ENCODE measurements at regions not wholly inside any gene's neighbourhood (a gene's known extent, or its start where the extent isn't known, plus 50 kb on each side); places are given as distances from the start of the nearest gene placed in this dataset.

DNA sequence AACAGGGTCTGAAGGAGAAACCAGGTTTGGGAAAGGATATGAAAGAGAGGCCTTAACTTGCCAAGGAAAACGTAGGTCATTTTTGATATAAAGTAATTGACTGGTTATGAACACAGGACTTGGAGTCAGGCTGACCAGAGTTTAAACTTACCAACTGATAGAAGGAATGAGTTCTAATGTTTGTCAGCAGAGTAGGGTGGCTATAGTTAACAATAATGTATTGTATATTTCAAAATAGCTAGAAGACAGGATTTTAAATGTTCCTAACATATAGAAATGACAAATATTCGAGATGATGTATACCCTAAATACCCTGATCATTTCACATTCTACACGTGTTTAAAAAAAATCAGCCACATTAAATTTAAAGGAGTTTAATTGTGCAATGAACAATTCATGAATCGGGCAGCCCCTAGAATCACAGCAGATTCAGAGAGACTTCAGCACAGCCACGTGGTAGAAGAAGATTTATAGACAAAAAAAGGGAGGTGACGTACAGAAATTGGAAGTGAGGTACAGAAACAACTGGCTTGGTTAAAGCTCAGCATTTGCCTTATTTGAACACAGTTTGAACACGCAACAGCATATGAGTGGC is 52.5 kb upstream of the PLEKHG7 start:
- DNase-seq = no peak

DNA sequence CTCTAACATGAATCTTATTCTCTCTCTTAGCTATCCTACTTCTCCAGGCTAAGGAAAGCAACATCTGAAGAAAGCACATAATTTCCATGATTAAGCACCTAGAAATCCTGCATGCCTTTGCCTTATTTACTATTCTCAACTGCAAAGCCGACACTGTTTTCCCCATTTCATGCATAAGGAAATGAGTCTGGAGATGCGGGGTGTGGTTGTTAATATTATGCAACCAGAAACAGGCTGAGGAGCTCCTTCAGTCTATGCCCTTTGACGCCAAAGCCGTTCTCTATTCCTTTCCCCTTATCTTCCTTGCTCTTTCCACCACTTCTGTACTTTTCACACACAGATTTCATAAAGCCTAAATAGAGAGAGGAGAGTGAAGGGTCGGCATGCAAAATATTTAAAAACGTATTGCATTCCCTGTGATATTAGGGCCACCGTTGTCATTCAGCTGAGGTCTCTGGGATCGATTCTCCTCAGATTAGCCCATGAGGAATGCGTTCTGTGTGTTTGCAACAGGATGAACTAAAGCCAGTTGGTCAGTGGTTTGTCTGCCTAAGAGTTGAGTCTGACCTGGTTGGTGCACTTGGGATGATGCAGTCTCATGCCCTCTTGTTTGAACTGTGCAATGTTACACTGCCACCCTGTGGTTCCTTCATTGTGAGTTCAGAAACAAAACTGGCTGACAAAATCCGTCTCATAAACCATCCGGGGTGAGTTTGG is 53.1 kb upstream of the PLEKHG7 start:
- peak; percentile 89 for DNase-seq

DNA sequence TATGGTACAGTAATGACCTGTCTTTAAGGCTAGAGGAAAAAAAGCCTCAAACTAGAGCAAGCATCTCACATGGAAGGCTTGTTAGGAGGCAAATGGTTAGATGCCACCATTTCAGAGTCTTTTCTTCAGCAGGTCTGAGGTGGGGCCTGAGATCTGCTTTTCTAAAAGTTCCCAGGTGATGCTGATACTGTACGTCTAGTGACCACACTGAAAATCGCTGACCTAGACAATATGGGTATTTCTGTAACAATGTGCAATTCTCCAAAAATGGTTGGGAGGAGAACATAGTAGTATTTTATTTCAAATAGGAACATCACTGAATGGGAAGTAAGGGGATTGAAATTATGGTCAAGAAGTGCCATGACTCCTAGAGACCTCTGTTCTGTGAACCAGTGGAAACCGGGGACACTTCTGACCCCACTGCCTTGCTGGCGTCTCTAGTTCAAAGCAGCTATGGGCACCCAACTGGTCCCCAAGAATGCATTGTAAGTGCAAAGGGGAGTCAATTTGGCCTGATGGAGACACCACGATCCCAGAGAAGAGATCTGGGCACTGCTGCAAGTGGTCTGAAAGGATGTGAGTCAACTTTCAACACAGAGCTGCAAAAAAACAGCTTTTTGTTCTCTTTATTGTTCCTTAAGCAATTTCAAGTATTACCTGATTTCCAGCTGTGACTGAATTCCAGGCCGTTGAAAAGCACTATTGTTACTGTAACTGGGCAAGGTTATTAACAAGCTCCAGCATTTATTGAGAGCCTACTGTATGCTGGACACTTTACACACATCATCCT is 54.4 kb upstream of the PLEKHG7 start:
- no peak for DNase-seq

DNA sequence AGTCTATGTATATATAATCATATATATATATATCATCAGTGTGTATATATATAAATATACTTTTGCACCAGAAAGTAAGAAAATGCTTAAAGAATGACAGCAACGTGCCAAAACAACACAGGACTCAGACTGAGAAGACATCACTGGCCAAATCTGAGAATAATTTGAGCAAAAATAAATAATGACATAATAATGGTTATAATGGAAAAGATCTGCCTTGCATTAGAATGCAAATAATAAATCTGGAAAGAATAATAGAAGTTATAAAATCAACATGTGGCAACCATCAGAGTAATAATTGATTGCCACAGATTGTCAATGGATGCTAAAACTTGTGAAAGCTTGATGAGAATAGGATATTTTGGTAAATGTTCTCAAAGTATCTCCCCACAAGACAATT is 61.5 kb upstream of the PLEKHG7 start:
- DNase-seq = no peak

DNA sequence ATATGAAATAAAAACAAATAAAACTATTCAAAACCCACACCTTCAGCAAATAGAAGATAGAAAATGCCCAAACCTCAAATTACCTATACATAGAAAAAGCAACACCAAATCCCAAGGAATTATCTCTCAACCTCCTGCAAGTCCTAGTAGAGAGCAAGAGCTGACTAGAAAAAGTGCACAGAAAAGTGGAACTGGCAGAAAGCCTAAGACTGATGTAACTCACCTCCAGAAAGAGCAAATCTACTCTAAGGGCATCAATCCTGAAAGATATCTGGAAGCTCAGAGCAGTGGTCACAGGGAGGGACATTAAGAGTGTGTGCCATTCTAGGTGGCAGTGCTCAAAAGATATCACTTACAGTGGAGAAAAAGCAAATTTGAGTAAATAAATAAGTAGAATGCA is 62.1 kb upstream of the PLEKHG7 start:
- DNase-seq = no peak

DNA sequence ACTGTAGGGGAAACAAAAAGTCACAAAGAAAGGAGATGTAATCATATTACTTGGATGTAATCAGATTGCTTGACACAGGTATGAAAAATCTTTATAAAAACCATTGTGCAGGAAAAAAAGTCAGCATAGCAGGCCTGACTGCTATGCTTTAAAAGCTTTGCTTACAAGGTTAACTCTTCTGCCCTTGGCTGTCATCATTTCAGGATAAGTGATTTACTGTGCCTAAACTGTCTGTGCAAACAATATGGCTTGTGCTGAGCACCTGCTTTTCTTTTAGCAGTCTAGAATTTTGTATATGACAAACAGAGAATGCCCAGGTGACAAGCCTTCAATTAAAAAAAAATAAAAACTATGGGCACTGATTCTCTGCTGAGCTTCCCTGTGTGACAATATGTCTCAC is 63.8 kb upstream of the PLEKHG7 start:
- no peak for DNase-seq

DNA sequence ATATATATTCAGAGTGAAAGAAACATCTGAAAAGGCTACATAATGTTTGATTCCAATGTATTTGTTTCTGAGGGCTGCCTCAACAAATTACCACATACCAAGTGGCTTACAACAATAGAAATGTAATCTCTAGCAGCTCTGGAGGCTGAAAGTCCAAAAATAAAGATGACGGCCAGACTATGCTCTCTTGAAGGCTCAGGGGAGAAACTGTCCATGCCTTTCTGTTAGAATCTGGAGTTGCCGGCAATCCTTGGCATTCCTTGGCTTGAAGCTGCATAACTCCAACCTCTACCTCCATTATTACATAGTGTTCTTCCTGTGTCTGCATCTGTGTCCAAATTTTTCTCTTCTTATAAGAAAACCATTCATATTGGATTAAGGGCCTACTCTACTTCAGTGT is 68.1 kb upstream of the PLEKHG7 start:
- DNase-seq = no peak

DNA sequence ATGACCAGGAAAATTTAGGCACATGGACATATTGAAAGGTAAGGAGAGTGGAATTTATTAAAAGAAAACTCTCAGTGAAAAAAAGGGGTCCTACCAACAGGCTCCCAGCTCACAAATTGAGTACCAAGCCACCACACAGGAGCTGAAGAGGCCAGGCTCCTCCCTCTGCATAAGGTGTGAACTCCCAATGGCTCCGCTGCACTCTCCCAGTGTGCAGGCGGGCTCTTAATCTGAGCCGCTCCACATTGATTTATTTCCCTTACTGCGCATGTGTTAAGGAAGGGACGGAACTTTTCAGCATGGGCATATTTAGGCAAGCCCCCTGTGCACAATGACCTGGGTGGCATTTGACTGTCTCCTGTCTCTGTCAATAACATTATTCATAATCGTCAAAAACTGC is 68.6 kb upstream of the PLEKHG7 start:
- no peak for DNase-seq

DNA sequence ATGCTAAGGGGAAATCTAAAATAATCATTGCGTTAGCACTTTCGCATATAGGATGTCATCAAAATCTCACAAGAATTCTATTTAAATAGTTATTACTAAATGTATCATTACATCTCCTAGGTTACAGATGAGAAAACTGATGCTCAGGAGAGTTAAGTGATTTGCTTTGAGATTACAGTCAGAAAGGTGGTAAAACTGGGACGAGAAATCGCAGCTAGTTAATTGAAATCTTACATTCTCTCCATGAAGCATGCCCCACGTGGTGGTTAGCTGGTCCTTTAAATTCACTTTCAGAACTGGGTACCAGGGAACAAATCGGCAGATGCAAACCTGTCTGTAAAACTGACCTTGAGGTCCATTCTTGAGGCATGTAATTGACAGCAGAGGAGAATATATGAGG is 71.8 kb upstream of the PLEKHG7 start:
- DNase-seq = no peak

DNA sequence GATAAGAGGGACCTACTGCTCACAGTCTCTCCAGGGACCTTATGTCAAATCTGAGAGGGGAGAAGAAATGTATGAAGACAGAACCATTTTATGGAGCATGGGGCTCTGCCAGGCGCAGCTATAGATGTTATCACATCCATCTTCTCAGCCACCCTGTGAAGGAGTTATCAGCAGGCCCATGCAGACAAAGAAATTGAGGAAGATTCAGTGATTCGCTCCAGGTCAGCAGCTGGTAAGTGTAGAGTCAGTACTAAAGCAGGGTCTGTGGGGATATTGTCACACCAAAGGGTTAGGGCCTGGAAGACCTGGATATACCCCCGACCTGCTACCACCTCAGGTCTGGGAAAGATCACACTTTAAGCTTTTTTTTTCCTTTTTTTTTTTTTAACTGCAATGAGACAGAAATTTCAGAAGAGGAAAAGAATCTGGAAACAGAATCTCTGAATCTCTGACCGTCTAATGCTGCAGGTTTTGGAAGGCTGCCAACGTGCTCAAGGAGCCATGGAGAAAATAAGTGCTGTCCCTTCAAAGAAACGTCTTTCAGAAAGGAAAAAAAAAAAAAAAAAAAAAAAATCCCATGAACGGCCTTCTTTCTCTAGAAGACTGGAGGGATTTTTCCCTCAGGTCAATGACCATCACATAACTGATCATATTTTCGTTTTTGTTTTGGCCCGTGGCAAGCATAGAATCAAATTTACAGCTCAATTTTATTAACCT is 73.3 kb upstream of the PLEKHG7 start:
- DNase-seq = peak; percentile 66

DNA sequence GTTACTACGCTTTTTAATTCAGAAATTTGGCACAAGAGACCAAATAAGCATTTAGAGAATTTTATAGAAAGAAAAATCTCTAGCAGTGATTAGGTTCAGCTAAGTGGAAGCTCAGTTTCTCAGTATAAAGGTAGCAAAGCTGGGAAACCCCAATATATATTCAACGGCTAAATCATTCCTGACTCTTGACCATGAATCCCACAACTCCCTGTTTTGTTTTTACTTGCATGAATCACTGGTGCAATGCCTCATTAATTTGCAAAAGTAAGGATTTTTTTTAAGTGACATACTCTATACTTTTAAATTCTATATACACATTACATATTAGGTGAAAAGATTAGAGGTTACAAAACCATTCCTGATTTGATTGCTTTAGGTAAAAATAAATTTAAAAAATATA is 74.3 kb upstream of the PLEKHG7 start:
- DNase-seq = no peak

DNA sequence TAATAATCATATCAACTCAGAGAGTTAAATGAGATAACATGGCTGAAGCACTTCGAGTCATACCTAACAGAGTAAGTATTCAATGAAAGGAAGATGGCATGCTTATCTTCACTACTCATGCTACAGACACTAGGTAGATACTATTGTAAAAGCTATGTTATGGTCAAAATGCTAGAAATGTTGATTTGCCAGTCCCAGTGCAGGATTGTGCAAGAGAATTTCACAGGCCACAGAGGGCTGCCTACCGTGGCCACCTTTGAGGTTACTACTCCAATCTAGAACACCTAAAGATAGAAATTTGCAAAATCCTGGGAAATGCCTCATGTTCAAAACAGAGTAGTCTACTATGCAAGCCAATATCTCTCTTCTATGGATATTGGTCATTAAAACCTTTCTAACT is 75.3 kb upstream of the PLEKHG7 start:
- DNase-seq = no peak

DNA sequence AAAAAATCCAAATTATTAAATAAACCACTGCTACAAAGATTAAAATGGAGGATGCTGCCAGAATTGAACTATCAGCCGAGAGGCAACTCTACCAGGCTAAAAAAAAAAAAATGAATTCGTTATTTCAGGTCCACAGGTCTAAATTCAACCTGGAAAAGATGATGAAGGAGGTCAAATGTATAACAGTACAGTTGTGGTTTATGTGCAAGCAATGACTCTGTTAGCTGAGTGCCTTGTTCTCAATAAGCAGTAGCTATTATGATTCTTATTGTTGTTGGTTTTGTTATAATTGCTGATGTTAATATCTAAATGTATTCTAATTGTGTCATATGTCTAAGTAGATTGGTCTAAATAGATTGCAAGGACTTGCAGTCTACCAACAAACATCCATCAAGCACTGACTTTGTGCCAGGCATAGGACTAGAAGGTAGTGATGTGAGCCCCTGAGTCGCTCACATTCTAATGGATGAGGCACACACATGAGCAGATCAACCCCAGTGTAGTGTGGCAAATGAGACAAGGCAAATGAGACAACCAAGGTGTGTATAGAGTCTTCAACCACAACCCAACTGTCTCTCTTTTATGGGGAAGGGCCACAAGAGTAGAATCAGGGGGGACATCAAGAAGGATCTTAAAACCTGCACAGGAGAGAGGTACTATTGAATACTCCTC is 77.0 kb upstream of the PLEKHG7 start:
- DNase-seq = no peak

DNA sequence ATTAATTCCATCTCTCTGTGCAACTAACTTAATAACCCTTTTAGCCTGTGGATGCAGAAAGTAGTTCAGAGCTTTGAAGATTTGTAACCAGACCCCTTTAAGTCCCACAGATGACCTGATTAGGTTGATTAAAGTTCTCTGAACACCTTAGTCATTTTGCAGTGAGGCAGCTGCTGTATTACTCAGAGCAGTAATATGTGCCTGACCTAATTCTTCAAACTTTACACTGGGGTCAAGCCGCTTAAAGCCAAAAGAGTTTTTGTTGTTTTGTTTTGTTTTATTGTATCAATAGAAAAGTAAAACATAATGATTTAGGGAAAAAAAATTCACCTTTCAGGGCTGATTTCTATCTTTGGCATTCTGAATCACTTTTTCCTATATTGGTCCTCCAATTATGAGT is 78.6 kb upstream of the PLEKHG7 start:
- DNase-seq = no peak

DNA sequence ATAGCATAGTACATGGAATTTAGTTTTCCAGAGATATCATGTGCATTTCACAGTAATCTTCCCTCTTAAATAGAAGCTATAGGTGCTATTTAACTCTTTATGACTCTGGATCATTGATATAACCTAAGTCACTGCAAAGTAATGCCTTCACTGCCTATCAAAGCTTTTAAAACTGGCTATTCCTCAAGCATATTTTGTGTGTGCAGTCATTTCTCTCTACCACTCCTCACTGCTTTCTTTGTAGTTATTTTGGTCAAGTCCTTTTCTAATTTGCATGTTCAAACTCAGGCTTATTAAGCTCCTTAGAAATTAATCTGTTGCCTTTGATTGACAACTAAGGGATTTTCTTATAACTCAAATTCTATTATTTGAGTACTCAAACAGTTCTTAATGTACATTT is 79.4 kb upstream of the PLEKHG7 start:
- no peak for DNase-seq

DNA sequence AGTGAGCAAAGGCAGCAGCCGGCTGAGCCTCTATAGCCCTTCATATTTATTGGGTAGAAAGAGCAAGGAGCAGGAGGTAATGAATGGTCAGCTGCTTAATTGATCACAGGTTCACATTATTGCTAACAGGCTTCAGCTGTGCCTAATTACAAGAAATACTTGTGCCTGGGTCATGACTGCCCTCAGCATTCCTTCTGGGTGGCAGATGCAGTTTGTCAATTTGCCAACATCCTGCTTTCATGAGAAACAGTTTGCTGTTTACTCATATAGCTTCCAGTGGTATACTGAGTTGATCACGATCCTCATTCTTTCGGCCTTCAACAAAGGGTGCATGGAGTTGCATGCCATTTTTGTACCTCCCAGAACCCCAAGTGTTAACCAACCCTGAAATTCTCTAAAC is 81.0 kb upstream of the PLEKHG7 start:
- DNase-seq = no peak

DNA sequence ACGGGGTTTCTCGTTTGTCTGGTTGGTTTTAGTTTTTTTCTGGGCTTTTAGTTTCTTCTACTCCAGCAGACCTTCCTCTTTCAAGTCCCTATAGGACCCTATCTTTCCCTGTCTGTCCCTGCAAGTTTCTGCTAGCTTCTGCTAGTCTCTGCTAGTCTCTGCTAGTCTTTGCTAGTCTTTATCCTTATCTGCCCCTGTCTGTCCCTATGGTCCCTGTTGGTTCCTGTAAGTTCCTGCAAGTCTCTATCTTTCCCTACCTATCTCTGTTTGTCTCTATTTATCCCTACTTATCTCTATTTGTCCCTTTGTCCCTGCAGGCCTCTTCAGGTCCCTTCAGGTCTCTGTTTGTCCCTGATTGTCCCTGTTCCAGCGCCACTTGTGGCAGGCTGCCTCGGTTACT is 81.5 kb upstream of the PLEKHG7 start:
- DNase-seq = no peak

DNA sequence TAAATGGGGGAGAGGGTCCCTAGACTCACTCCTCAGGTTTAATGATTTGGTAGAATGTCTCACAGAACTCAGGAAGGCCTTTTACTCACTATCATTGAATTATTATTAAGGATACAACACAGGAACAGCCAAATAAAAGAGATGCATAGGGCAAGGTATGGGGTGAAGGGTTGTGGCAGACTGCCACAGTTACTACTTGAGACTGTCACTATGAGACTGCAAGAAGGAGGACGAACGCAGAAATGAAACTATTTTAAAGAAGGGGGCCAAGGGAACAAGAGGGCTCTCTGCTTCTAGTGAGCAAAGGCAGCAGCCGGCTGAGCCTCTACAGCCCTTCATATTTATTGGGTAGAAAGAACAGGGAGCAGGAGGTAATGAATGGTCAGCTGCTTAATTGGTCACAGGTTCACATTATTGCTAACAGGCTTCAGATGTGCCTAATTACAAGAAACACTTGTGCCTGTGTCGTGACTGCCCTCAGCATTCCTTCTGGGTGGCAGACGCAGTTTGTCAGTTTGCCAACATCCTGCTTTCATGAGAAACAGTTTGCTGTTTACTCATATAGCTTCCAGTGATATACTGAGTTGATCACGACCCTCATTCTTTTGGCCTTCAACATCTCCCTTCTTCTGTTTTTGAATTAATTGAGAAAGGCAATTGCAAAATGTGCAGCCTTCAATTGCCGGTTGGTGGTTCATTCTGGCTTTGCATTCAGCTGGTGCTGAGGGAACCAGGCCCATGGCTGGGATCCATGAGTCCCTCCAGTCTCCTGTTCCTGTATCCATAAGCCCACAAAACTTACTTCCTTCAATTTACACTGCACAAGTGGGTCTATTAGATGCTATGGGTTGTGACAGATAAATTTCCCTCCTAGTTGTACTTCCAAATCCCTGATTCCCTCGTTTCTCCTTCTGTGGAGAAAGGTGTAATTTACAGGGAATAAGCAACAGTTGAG is 82.8 kb upstream of the PLEKHG7 start:
- no peak for DNase-seq

DNA sequence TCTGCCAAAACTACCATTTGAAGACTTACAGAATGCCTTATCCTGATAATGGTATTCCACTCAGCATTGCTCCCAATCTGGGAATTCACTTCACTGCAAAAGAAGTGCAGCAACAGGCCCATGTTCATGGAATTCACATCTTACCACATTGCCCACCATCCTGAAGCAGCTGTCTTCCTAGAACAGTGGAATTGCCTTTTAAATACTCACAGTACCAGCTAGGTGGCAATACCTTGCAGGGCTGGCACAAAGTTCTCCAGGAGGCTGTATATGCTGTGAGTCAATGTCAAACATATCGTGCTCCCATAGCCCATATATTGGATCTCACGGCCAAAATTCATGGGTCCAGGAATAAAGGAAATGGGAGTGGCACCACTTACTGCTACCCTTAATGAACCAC is 83.8 kb upstream of the PLEKHG7 start:
- no peak for DNase-seq

DNA sequence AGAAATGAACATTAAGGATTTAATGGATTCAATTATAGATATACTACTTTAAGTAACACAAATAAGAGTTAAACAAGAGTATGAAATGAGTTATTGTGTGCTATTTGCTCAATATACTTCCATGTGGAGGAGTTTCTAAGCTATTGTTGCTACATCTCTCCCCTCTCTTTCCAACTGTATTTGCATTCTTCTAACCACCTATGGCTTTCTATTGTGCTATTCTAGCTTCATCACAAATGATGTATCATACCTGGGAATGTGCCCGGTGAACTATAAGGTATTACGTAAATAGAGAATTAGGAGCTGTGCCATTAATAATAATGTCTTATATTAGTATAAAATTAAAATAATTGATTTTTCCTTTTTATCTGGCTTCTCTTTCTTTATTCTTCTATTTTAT is 87.1 kb upstream of the PLEKHG7 start:
- DNase-seq = no peak

DNA sequence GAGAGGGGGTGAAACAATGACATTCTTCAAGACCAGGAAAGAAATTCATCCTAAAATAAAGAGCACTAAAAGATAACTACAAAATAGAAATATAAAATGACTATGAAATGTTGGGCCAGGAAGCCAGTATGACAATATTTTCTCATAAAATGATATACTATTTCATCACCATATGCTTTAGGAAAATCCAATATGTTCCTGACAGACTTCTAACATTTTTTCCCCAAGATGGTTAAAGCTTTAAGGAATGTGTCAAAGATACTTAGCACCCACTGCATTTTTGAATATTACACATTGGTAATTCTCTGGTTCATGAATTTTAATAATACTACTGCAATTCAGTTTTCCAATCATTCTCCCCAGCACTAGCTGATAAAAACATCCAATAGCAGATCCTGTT is 87.7 kb upstream of the PLEKHG7 start:
- no peak for DNase-seq
